ENCODE measurements at regions not wholly inside any gene's neighbourhood (a gene's known extent, or its start where the extent isn't known, plus 50 kb on each side); places are given as distances from the start of the nearest gene placed in this dataset.

DNA sequence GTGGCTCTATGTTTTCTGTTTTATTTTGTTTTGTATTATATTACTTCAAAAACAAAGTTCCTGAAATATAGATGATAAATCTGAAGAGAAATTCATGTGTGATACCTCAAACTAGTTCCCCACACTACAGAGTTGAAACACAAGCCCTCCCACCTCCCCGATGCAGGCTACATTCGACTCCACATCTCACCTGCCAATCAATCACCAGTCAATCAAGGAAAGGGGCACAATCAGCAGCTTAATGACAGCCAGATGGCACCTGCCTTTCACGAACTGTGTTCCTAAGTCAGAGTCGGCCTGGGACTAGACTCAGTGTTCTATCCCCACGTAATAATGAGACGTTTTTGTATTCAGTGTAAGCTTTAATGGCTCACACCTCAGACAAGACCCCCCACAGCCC, 313.4 kb downstream of the SPATA17 start:
- Histone ChIP-seq H3K4me1 (no peaks in the 10 kb centered on the region), H3K36me3 (no peaks in the 10 kb centered on the region), H3K4me3 (no peak overlapping the region), H3K27ac (no peak overlapping the region), H3K9me3 (no peaks in the 10 kb centered on the region), H3K27me3 (no peaks in the 10 kb centered on the region)
- DNase-seq (no peak), ATAC-seq (ENCODE audit: low FRiP score in 2 of 2) (no peak)
- whole genome bisulfite sequencing, 2 donors: 68 to 76% methylated on average over 6 of the region's 6 CpGs
- TF ChIP-seq CTCF (IDR thresholded peaks at IDR 0.05): no peak
- no peak for TF ChIP-seq POLR2A (IDR thresholded peaks at IDR 0.05)
- no peak for TF ChIP-seq EP300 (IDR thresholded peaks at IDR 0.05)
- no peak for TF ChIP-seq POLR2AphosphoS5 (IDR thresholded peaks at IDR 0.05)

- Histone ChIP-seq H3K27ac (no peak overlapping the region), H3K9me3 (no peaks in the 10 kb centered on the region), H3K4me1 (no peaks in the 10 kb centered on the region), H3K4me3 (no peak overlapping the region), H3K27me3 (no peaks in the 10 kb centered on the region), H3K36me3 (no peaks in the 10 kb centered on the region)
- WGBS, 2 donors: 81 to 83% methylated on average over 8 of the region's 8 CpGs
- ATAC-seq (ENCODE audit: low FRiP score in 2 of 2): no peak
- no peak for DNase-seq
- TF ChIP-seq CTCF (IDR thresholded peaks at IDR 0.05) (no peak), EP300 (IDR thresholded peaks at IDR 0.05) (no peak), POLR2A (IDR thresholded peaks at IDR 0.05) (no peak), POLR2AphosphoS5 (IDR thresholded peaks at IDR 0.05) (no peak)
These were observed 315.4 kb downstream of the SPATA17 start for GRCh38 chr1:217946511-217946910.

GRCh38 chr1:217948741-217949140, 317.6 kb downstream of the SPATA17 start:
- Histone ChIP-seq H3K9me3 (no peaks in the 10 kb centered on the region), H3K27ac (no peak overlapping the region), H3K36me3 (no peaks in the 10 kb centered on the region), H3K4me3 (no peak overlapping the region), H3K4me1 (no peaks in the 10 kb centered on the region), H3K27me3 (no peaks in the 10 kb centered on the region)
- DNase-seq (no peak), ATAC-seq (ENCODE audit: low FRiP score in 2 of 2) (no peak)
- WGBS, 2 donors: 48% methylated on average over 2 of the region's 2 CpGs
- TF ChIP-seq POLR2AphosphoS5 (IDR thresholded peaks at IDR 0.05) (no peak), EP300 (IDR thresholded peaks at IDR 0.05) (no peak), POLR2A (IDR thresholded peaks at IDR 0.05) (no peak), CTCF (IDR thresholded peaks at IDR 0.05) (no peak)

DNA sequence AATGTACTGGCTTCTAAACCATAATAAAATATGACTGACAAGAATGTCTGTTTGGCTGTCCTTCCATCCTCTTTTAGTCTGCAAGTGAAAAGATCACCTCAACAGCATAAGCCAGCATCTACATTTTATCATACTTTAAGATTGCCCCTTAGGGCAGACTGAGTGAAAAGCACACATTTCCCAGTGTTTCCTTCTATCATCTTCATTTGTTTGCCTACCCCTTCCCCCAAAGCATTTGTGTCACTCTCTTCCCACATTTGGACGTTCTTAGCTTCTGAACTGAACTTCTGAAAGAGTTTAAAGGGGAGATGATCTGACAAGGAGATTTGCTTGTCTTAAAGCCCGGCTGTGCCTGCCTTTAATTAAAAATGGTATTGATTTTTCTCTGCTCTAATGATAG, 322.2 kb downstream of the SPATA17 start:
- Histone ChIP-seq H3K4me1 (no peaks in the 10 kb centered on the region), H3K27ac (no peak overlapping the region), H3K27me3 (no peaks in the 10 kb centered on the region), H3K9me3 (no peaks in the 10 kb centered on the region), H3K4me3 (no peak overlapping the region), H3K36me3 (no peaks in the 10 kb centered on the region)
- ATAC-seq (ENCODE audit: low FRiP score in 2 of 2) (no peak), DNase-seq (no peak)
- TF ChIP-seq POLR2AphosphoS5 (IDR thresholded peaks at IDR 0.05) (no peak), POLR2A (IDR thresholded peaks at IDR 0.05) (no peak), EP300 (IDR thresholded peaks at IDR 0.05) (no peak), CTCF (IDR thresholded peaks at IDR 0.05) (no peak)
- 33 to 41% methylated on average over 2 of the region's 2 CpGs for WGBS, 2 donors

- DNase-seq (no peak), ATAC-seq (ENCODE audit: low FRiP score in 2 of 2) (no peak)
- Histone ChIP-seq H3K4me1 (no peaks in the 10 kb centered on the region), H3K4me3 (no peak overlapping the region), H3K27ac (no peak overlapping the region), H3K9me3 (no peaks in the 10 kb centered on the region), H3K27me3 (no peaks in the 10 kb centered on the region), H3K36me3 (no peaks in the 10 kb centered on the region)
- 73 to 76% methylated on average over 2 of the region's 2 CpGs for WGBS, 2 donors
- TF ChIP-seq CTCF (IDR thresholded peaks at IDR 0.05): no peak
- TF ChIP-seq POLR2A (IDR thresholded peaks at IDR 0.05): no peak
- TF ChIP-seq EP300 (IDR thresholded peaks at IDR 0.05): no peak
- no peak for TF ChIP-seq POLR2AphosphoS5 (IDR thresholded peaks at IDR 0.05)
These were observed 322.8 kb downstream of the SPATA17 start for GRCh38 chr1:217953922-217954321.

Data from upper lobe of left lung (tissue), 6 donors.